Muscle of arm (tissue), 1 donor: ENCODE measurements at regions not wholly inside any gene's neighbourhood (a gene's known extent, or its start where the extent isn't known, plus 50 kb on each side); places are given as distances from the start of the nearest gene placed in this dataset.
A peak's percentile ranks its signal among the peaks of the same experiment; 100 is the strongest.
"Not testable (repeated sequence)": the region's sequence is repeated elsewhere in the genome, so short reads cannot be mapped to it uniquely, and the experiment has no call there.

ENCODE experiments used
- DNase-seq: peaks from one replicate; pipeline ENCODE4 v3.0.0-alpha.2; 2013

DNA sequence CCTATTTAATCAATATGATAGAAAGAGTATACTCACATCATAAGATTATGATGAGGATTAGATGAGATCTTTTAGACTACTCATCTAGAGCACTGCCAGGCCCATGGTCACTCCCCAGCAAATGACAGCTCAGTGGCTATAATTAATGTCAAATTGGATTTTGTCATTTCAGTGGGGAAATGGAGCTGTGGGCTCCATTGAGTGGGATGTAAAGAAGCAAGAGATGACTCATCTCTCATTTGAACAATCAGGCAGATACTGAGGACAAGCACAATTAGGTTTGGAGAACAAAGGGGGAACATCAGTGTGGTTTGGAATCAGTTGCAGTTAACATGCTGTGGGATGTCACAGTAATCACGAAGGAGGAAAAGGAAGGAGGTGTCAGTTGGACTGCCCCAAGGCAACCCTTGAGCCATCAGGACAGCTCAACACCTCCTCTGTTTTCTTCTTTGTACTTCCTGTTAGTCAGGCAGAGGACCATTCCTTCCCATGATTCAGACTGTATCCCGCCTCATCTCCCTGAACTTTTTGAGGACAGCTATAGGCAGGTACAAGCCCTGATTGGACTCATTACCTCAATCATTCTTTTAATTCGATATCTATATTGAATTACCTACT is 473.7 kb upstream of the ISX start:
- no peak for DNase-seq

DNA sequence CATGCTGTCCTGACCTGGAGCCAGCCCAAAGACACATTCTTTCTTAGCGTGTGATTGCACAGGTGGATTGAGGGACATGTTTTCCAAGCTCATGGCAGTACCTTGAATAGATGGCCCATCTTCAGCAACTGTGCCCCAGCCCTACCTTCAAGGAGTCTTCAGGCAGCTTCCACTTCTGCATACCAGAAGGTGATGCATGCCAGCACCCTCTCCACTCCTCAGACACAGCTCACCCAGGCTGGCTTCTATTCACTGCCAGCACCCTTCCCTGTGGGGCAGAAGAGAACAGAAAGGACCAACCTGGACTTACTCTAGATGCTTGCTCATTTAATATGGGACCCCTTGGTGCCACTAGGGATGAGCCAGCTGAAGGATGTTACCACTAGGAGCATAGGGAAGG is 466.4 kb upstream of the ISX start:
- DNase-seq, result no peak

- no peak for DNase-seq
Measured at GRCh38 chr22:34604312-34604711, 461.6 kb upstream of the ISX start.

DNA sequence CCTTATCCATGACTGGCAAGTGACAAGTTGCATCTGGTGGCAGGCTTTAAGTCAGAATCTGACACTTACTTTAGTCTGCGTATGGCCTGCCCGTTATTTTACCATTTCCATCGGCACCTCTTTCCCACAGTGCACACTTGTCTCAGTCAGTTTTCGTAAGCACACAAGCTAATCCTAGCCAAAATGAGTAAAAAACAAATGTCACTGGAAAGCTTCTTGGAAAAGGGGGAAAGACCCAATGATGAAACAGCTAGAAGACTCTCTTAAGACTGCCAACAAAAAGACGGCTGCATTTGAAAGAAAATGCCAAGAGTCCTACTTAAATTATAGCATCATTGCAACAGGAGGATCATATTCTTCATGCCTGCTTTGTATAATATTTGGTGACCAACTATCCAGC is 457.9 kb upstream of the ISX start:
- DNase-seq, result no peak

- no peak for DNase-seq
Measured at GRCh38 chr22:34608540-34609115, 457.3 kb upstream of the ISX start.

GRCh38 chr22:34609646-34610045 is 456.3 kb upstream of the ISX start:
- DNase-seq, result no peak

GRCh38 chr22:34620161-34620560 is 445.8 kb upstream of the ISX start:
- no peak for DNase-seq

DNA sequence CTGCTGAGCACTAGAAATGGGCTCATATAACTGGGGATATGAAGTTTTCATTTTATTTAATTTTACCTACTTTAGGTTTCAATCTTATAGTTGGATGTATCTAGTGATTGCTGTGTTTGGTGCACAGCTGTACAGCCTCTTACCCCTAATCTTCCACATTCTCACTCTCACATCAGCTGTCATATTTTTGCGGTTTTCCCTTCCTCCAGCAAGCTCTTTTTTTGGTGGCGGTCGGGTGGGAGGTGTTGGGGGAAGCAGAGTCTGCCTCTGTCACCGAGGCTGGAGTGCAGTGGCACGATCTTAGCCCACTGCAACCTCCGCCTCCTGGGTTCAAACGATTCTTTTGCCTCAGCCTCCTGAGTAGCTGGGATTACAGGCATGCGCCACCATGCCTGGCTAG is 445.1 kb upstream of the ISX start:
- DNase-seq, result no peak

GRCh38 chr22:34622602-34623001 is 443.4 kb upstream of the ISX start:
- DNase-seq, result no peak

DNA sequence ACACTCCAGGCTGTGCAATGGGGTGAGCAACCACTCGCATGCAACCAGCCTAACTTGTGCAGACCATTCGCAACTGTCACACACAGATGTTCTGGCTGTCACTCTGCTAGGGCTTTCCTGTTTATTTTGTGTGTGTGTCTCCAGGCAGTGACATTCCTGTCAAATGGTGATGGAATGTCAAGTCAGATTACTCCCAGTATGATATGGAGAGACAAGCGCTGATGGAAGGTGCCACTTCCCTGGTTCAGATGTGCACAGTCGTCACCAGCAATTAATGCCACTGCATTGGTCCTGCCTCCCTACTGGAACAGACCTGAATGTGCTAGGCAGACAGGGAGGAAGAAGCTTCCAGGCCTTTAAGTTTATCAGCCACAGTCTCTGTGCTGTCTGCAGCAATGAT is 442.4 kb upstream of the ISX start:
- no peak for DNase-seq

- DNase-seq, result not testable (repeated sequence)
Measured at GRCh38 chr22:34625892-34626291, 440.1 kb upstream of the ISX start.

DNA sequence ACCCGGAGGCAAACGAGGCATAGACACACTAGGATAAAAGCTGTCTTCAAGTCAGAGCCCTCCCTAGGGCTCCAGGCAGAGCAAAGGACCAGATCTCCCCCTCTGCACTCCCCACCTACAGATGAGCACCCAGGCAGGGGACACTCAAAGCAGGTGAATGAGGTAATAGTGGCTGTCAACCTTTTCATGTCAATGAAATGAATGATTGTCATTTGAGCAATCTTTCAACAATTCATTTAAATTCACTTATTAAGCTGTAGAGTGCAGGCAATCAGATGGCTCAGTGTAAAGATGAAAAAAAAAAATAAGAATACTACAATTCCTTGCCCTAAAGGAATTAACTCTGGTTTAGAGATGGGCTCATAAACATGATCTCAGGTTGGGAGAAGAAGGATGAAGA is 427.8 kb upstream of the ISX start:
- DNase-seq, result no peak

GRCh38 chr22:34639911-34640310 is 426.0 kb upstream of the ISX start:
- DNase-seq, result no peak

DNA sequence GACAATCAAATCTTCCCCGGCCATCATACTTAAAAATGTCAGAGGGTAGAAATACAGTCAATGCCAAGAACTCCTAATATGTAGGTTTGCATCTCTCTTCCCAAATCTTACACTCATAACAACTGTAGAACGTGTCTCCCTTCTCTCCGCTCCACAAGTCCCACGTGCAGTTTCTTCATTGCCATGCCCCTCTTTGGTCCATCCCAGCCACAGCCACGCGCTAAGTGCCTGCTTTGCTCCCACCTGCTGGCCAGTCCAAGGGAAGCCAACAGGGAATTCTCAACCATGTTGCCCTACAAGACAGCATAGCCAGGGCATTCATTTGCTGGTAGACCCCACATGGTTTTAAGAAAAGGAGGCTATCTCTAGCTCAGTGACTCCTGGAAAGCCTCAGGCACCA is 420.6 kb upstream of the ISX start:
- DNase-seq, result no peak

GRCh38 chr22:34669001-34669400 is 397.0 kb upstream of the ISX start:
- DNase-seq, result no peak

- not testable (repeated sequence) for DNase-seq
Measured at GRCh38 chr22:34683031-34683430, 382.9 kb upstream of the ISX start.

- not testable (repeated sequence) for DNase-seq
Measured at GRCh38 chr22:34684278-34684677, 381.7 kb upstream of the ISX start.

DNA sequence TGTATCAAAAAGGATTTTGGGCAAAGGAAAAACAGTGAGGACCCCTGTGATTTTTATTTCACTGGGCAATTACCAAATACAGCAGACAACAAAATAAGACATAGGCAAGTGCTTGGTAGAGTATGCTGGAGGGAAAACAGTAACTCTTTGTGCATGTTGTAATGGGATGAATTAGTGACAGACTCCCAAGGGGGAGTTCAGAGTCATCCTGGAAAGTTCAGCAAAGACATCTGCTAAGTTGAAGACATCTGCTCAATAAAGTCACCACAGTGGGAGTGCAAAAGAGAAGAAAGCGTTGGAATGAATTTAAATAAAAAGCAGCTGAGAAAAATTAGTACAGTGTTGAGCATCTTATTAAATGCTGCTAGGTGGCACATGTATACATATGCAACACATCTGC is 378.8 kb upstream of the ISX start:
- DNase-seq, result peak; percentile 4

- no peak for DNase-seq
Measured at GRCh38 chr22:34688825-34689224, 377.1 kb upstream of the ISX start.

- no peak for DNase-seq
Measured at GRCh38 chr22:34696557-34696956, 369.4 kb upstream of the ISX start.

GRCh38 chr22:34702279-34702678 is 363.7 kb upstream of the ISX start:
- no peak for DNase-seq

DNA sequence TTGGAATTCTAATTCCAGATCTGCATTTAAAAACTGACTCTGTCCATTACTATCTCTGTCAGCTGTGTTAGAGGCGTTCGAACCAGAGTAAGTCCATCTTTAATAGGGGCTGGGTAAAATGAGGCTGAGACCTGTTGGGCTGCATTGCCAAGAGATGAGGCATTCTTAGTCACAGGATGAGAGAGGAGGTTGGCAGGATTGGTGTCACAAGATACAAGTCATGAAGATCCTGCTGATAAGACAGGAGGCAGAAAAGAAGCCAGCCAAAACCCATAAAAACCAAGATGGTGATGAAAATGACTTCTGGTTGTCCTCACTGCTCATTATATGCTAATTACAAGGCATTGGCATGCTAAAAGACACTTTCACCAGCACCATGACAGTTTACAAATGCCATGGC is 356.3 kb upstream of the ISX start:
- DNase-seq, result no peak

- DNase-seq, result no peak
Measured at GRCh38 chr22:34722901-34723300, 343.1 kb upstream of the ISX start.

DNA sequence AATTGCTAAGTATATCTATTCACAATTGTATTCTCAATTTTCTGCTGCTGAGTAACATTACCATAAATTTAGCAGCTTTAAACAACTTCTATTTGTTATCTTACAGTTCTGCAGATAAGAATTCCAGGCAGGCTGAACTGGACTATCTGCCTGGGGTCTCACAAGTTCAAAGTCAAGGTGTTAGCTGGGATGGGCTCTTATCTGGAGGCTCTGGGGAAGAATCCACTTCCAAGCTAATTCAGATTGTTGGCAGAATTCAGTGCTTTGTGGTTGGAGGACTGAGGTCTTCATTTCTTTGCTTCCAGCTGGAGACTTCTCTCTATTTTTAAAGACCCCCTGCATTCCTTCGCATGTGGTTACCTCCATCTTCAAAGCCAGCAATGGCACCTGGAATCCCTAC is 329.9 kb upstream of the ISX start:
- no peak for DNase-seq
